ENCODE measurements at regions not wholly inside any gene's neighbourhood (a gene's known extent, or its start where the extent isn't known, plus 50 kb on each side); places are given as distances from the start of the nearest gene placed in this dataset.

DNA sequence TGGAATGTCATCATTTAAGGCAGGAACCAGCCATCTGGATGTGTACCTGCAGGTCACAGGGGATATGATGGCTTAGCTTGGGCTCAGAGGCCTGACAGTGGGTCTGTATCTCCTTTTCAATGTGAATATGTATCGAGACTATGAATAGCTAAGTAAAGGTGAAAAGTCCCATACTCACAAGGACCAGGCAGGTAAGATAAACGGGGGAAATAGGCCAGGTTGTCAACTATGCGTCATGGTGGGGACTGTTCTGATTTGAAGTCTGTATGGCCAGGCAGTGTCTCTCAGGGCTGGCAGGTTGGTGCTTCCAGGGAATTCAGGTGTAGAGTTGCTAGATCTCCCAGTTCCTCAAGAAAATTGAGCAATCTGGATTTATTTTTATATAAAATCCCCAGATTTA is 987.9 kb upstream of the WWC1 start:
- no peak for TF ChIP-seq POLR2A (IDR thresholded peaks at IDR 0.05)
- no peak for TF ChIP-seq CTCF (IDR thresholded peaks at IDR 0.05)

Data from thyroid gland (tissue), 4 donors.